Stimulated activated CD4-positive, alpha-beta T cell treated with anti-CD3 and anti-CD28 coated beads, Interleukin-15, amount 100 ng/mL, for 24 hours (primary cell): ENCODE measurements at regions not wholly inside any gene's neighbourhood (a gene's known extent, or its start where the extent isn't known, plus 50 kb on each side); places are given as distances from the start of the nearest gene placed in this dataset.
"Not testable (repeated sequence)": the region's sequence is repeated elsewhere in the genome, so short reads cannot be mapped to it uniquely, and the experiment has no call there.

Experiments
- DNase-seq: peaks from one replicate; pipeline ENCODE4 v3.0.0-alpha.2; 2020

- DNase-seq: no peak
Measured at GRCh38 chr13:83825676-83826075, 56.6 kb downstream of the SLITRK1 start.

GRCh38 chr13:83824560-83824959 lies 57.7 kb downstream of the SLITRK1 start:
- no peak for DNase-seq

- no peak for DNase-seq
Measured at GRCh38 chr13:83824120-83824519, 58.2 kb downstream of the SLITRK1 start.

- DNase-seq: no peak
Measured at GRCh38 chr13:83819611-83820010, 62.7 kb downstream of the SLITRK1 start.

GRCh38 chr13:83819156-83819555 lies 63.1 kb downstream of the SLITRK1 start:
- DNase-seq: no peak

GRCh38 chr13:83816081-83816480 lies 66.2 kb downstream of the SLITRK1 start:
- DNase-seq: no peak

- DNase-seq: no peak
Measured at GRCh38 chr13:83815598-83815997, 66.7 kb downstream of the SLITRK1 start.

GRCh38 chr13:83810136-83810535 lies 72.1 kb downstream of the SLITRK1 start:
- no peak for DNase-seq

GRCh38 chr13:83804356-83804962 lies 77.8 kb downstream of the SLITRK1 start:
- DNase-seq: no peak

GRCh38 chr13:83798731-83799130 lies 83.5 kb downstream of the SLITRK1 start:
- no peak for DNase-seq

- DNase-seq: no peak
Measured at GRCh38 chr13:83796364-83796763, 85.9 kb downstream of the SLITRK1 start.

- no peak for DNase-seq
Measured at GRCh38 chr13:83794583-83794982, 87.7 kb downstream of the SLITRK1 start.

- no peak for DNase-seq
Measured at GRCh38 chr13:83780227-83780626, 102.0 kb downstream of the SLITRK1 start.

- no peak for DNase-seq
Measured at GRCh38 chr13:83773961-83774360, 108.3 kb downstream of the SLITRK1 start.

GRCh38 chr13:83765796-83766195 lies 116.5 kb downstream of the SLITRK1 start:
- DNase-seq: no peak

- DNase-seq: no peak
Measured at GRCh38 chr13:83761631-83762030, 120.6 kb downstream of the SLITRK1 start.

GRCh38 chr13:83755210-83755609 lies 127.1 kb downstream of the SLITRK1 start:
- DNase-seq: not testable (repeated sequence)

- no peak for DNase-seq
Measured at GRCh38 chr13:83753912-83754624, 128.2 kb downstream of the SLITRK1 start.

GRCh38 chr13:83752141-83752540 lies 130.1 kb downstream of the SLITRK1 start:
- no peak for DNase-seq

- DNase-seq: no peak
Measured at GRCh38 chr13:83740622-83741021, 141.7 kb downstream of the SLITRK1 start.

- DNase-seq: no peak
Measured at GRCh38 chr13:83738407-83738806, 143.9 kb downstream of the SLITRK1 start.

GRCh38 chr13:83733293-83733692 lies 149.0 kb downstream of the SLITRK1 start:
- no peak for DNase-seq

GRCh38 chr13:83732755-83733154 lies 149.5 kb downstream of the SLITRK1 start:
- DNase-seq: no peak

- no peak for DNase-seq
Measured at GRCh38 chr13:83731113-83731512, 151.2 kb downstream of the SLITRK1 start.

- no peak for DNase-seq
Measured at GRCh38 chr13:83730674-83731073, 151.6 kb downstream of the SLITRK1 start.
